Suppressor macrophage treated with lipopolysaccharide for 4 hours (primary cell): ENCODE measurements at regions not wholly inside any gene's neighbourhood (a gene's known extent, or its start where the extent isn't known, plus 50 kb on each side); places are given as distances from the start of the nearest gene placed in this dataset.

Source experiments
- DNase-seq: peaks from one replicate; pipeline ENCODE4 v3.0.0-alpha.2; 2020

DNA sequence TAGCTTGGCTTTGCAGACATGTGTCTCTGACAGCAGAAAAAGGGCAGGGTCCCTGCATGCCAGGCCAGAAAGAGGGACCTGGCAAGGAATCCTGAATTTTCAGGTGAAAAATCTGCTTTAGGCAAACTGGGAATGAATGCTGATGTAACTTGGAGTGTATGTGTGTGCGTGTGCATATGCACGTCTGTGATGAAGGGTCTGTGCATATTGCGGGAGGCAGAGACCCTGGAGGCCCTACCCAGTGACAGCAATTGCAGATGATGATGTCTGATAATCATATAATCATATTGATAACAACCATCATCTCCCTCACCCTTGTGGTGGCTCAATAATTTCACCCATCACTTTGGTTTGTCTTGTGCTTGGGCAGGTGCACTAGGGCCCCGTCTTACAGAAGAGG is 80.7 kb upstream of the SDK2 start:
- no peak for DNase-seq

- DNase-seq: no peak
Measured at GRCh38 chr17:73725794-73726515, 81.7 kb upstream of the SDK2 start.

- DNase-seq: no peak
Measured at GRCh38 chr17:73727941-73728340, 83.7 kb upstream of the SDK2 start.

DNA sequence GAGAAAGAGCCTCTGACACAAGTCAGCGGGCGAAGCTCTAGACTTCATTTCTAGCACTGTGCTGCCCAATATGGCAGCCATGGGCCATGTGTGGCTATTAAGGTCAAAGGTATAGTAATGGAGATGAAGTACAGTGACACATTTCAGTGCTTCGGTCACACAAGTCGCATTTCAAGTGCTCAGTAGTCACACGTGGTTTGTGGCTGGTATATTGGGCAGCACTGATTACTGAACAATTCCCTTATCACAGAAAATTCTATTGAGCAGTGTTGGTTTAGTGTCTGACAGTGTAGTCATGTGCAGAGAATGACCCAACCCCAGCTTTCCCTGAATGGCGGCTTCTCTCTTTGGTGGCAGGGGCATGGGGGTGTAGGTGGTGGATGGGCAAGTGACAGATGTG is 84.9 kb upstream of the SDK2 start:
- DNase-seq: no peak

DNA sequence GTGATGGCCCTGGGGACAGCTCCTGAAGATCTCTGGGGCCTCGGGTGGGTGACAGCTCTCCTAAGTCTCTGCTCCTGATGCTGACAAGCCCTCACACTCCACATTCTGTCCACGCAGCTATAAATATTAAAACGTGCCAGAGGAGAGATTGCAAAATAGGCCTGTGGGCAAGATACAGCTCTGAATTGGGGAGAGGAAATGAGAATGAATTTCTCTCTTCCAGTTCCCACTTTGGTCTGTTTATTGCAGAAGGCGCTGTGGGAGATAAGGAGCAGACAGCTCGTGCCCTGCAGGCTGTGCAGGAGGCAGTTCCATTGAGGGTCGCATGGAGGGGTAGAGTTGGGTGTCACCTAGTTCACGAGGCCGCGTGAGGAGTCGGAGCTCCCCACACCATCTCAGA is 87.5 kb upstream of the SDK2 start:
- peak; percentile 80 for DNase-seq

- peak; percentile 84 for DNase-seq
Measured at GRCh38 chr17:73733517-73733916, 89.3 kb upstream of the SDK2 start.

DNA sequence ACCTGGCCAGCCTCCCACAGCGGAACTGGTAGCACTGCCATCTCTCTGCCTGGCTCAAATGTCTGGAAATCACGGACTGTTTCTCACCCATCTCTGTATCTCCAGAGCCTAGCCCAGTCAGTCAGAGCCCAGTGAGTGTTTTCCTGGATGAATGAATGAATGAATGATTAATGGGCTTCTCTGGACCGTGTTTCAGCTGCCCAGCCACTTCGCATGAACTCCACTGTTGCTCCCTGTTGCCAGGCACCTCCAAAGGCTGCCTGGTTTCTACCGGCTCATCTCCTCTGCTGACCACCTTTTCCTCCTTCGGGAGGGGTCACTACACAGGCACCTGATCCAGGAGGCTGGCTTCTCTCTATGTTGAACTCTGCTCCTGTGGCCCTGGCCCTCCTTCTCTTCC is 91.0 kb upstream of the SDK2 start:
- DNase-seq: no peak

- no peak for DNase-seq
Measured at GRCh38 chr17:73738751-73739575, 94.7 kb upstream of the SDK2 start.

GRCh38 chr17:73740370-73740769 is 96.1 kb upstream of the SDK2 start:
- no peak for DNase-seq

DNA sequence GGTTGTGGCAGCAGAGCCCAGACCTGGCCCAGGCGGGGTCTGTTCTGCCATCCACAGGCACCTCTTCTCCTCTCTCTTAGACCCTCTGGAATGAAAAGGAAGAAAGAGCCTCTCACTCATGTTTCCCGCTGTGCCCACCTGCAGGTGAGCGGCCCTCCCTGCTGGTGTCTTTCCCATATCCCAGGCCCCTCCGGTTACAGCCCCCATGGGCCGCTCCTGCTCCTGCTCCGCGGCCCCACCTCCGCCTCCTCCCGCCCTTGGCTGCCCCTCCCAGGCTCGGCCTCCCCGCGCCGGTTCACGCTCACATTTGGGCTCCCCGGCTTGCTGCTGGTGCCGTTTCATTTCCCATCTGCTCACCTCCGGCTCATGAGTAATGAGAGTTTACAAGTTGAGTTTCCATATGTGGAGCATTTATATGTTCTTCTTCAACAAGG is 98.7 kb upstream of the SDK2 start:
- DNase-seq: no peak

DNA sequence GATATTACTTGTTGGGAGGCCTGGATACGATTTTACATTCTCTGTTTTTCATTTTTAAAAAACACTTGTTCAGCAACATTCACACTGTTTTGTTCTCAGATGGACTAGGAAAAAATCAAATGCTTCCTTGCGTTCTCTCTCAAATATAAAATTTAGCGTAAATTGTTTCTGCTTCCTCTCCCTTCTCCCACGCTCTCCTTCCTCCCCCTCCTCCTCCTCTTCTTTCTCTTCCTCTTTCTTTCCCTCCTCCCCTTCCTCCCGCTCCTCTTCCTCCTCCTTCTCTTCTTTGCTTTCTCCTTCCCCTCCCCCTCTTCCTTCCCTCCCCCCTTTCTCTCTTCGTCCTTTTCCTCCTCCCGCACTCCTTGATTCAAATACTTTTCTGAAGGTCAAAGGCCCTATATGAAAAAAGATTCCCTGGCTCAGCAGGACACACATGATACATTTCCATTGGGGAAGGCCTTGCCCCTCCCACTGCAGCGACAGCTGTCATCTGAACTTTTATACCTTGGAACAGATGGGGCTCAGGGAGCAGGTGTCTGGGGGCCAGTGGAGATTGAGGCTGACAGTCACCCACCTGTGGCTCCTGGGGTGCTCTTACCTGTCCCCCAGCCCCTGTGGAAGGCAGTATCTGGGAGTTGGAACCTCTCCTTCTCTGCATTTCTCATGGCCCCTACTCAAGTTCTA is 99.4 kb upstream of the SDK2 start:
- DNase-seq: no peak

GRCh38 chr17:73744411-73744810 is 100.2 kb upstream of the SDK2 start:
- DNase-seq: no peak

GRCh38 chr17:73746314-73747073 is 102.2 kb upstream of the SDK2 start:
- DNase-seq: no peak

DNA sequence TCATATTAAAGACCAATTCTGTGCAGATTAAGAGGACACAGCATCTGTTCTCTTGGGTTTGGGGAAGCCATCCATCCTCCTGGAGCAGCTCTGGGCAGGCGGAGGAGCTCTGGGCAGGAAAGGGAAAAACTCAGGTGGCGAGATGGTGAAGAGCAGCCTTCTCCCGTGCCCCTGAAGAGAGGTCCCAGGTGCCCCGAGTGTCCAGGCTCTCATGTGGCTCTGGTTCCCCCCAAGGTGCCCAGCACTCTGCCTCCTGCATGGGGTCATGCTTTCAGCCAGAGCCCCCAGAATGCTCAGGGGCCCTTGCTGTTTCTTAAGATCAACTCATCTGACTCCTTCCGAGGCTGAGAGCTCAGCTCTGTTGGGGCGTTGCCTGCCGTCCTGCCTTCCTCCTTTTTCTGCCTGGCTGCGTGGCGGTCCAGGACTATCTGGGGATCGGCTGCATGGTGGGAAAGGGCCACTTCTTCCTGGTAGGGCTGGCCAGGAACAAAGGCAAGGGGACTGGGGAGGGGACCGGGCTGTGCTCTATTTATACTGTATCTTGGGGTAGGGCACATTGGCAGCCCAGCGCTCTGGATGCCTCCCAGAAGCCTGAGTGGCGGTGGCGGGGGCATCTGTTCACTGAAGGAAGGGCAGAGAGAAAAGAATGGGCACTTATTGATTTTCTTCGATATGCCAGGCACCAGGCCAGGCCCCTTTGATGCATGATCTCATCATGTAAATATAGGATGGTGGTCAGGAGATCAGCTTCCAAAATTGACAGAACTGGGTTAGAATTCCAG is 103.2 kb upstream of the SDK2 start:
- DNase-seq: no peak

DNA sequence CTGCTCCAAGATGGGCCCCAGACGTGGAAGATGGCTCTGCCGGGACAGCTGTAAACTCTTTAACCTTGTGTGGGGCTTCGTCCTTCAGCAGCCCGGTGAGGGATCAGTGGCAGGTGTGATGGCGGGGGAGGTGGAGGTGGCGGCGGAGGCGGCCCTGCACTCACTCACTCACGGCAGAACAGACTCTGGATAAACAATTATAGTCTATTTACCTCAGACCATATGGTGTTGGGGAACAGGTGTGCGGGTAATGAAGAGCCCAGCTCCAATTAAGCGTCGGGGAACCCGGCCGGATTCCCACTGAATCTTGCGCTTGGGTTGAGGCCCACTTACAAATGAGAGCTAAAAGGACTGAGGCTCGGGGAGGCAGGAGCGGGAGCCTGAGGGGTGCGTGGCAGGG is 104.3 kb upstream of the SDK2 start:
- DNase-seq: no peak

- peak; percentile 34 for DNase-seq
Measured at GRCh38 chr17:73749337-73749823, 105.1 kb upstream of the SDK2 start.

DNA sequence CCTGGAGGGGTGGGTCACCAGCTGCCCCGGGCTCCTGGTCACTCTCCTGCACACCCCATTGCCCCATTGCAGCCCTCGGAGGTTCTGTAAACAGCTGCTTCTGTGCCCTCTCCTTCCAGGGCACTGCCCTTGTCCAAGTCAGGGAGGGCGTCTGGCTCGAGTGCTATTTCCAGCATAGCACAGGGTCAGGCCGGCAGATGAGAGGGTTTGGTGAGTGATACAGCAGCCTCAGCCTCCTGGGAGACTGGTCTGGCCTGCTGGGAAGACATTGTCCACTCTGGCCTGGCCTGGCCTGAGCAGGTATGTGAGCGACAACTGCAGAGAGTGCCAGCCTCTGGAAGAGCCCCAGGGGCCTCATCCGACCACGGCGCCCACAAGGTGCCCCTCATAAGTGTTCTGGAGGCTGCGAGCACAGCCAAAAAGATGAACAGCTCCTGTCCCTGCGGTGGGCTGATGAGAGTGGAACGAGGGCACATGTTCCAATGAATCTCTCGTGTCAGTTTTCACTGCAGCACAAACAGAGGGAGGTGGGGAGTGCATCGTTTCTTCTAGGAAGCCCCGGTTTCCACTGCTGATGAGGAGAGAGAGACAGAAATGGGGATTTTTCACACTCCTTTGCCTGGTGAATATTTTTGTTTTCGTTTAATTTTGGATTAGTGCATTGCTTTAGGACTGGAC is 105.8 kb upstream of the SDK2 start:
- DNase-seq: no peak

- no peak for DNase-seq
Measured at GRCh38 chr17:73750975-73751374, 106.7 kb upstream of the SDK2 start.

DNA sequence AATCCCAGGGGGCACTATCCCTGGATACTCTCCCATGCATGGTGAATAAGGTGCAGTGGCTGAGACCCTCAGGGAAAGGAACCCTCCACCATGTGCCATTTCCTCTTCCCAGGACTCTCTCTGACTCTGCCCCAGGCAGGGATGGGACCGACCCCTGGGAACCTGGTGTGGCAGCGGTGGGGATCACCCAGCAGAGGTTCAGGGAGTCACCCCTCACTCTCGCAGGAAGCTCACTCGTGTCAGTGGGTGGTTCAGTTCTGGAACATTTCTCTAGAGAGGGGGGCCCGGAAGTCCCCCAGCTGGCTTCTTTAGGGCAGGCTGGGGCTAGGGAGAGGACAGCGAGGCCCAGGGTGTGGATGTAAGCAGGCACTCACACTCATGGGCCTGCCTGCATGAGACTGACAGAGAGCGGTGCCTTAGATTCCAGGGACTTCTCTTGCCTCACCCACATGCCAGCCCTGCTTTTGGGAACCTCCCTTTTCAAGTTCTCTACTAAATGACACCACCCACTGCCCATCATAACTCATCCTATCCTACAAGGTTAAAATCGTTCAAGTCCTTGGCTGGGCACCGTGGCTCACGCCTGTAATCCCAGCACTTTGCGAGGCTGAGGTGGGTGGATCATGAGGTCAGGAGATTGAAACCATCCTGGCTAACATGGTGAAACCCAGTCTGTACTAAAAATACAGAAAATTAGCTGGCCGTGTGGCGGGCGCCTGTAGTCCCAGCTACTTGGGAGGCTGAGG is 109.7 kb upstream of the SDK2 start:
- no peak for DNase-seq

- no peak for DNase-seq
Measured at GRCh38 chr17:73754886-73755400, 110.7 kb upstream of the SDK2 start.
